Parathyroid adenoma (tissue), 2 donors: ENCODE measurements at regions not wholly inside any gene's neighbourhood (a gene's known extent, or its start where the extent isn't known, plus 50 kb on each side); places are given as distances from the start of the nearest gene placed in this dataset.
A peak's percentile ranks its signal among the peaks of the same experiment; 100 is the strongest.

Experiments used
- H2AFZ ChIP-seq: fragments of 300-600 bp; sonication (generic); one replicate; pipeline ENCODE4 v1.7.0; 2017; ENCODE audit warnings: antibody characterized with exemption, mild to moderate bottlenecking
- H3K27ac ChIP-seq: fragments of 300-600 bp; sonication (generic); one replicate; pipeline ENCODE4 v1.7.0; 2017
- H3K27me3 ChIP-seq: fragments of 300-600 bp; sonication (generic); one replicate; pipeline ENCODE4 v1.7.0; 2017; ENCODE audit warnings: low read length; ENCODE audit not compliant: control insufficient read depth, insufficient read depth
- H3K36me3 ChIP-seq: fragments of 300-600 bp; sonication (generic); one replicate; pipeline ENCODE4 v1.7.0; 2017; ENCODE audit warnings: low read length; ENCODE audit not compliant: control insufficient read depth, insufficient read depth
- H3K4me1 ChIP-seq: fragments of 300-600 bp; sonication (generic); one replicate; pipeline ENCODE4 v1.7.0; 2017; ENCODE audit warnings: control low read depth
- H3K4me2 ChIP-seq: fragments of 300-600 bp; sonication (generic); one replicate; pipeline ENCODE4 v1.7.0; 2017; ENCODE audit warnings: low read length
- H3K4me3 ChIP-seq: fragments of 300-600 bp; sonication (generic); one replicate; pipeline ENCODE4 v1.7.0; 2017; ENCODE audit warnings: low read depth, low read length
- H3K79me2 ChIP-seq: fragments of 300-600 bp; sonication (generic); one replicate; pipeline ENCODE4 v1.7.0; 2017; ENCODE audit warnings: control low read depth
- H3K9ac ChIP-seq: fragments of 300-600 bp; sonication (generic); one replicate; pipeline ENCODE4 v1.7.0; 2017; ENCODE audit warnings: mild to moderate bottlenecking
- H3K9me3 ChIP-seq: fragments of 300-600 bp; sonication (generic); one replicate; pipeline ENCODE4 v1.7.0; 2017; ENCODE audit warnings: low read length; ENCODE audit not compliant: control insufficient read depth
- TF ChIP-seq, protein P1 (sequence below): fragments of 300-600 bp; sonication (generic); IDR thresholded peaks from one replicate; pipeline ENCODE4 v1.7.0; 2017; ENCODE audit warnings: antibody characterized with exemption, mild to moderate bottlenecking
- donor health status: primary hyperparathyroidism.

DNA sequence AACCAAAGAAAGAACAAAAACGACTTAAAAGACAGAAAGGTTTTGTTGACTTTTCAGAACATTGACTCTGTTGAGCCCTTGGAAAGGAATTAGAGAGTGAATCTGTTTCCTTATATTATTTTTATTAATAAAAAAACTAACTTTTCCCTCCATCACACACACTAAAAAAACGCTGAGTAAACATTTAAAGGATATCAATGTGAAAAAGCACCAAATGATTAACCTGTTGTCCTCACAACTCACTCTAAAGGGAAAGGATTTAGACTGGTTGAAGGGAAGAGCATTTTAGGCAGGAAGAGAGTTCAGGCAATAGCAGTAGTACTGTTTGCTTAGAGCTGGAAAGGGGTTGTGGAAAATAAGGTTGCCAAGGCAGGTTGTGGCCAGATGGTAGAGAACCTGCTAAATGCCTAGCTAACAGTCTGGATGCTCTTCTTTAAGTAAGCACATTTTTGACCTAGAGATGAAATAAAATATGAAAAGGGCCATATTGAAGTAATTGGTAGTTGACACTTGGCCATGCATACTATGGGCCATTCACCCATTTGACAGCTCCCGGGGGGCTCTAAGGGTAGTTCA, 98.0 kb upstream of the NDP start:
- Histone ChIP-seq H3K9ac (no peak overlapping the region), H3K27me3 (no peaks in the 10 kb centered on the region), H3K36me3 (no peaks in the 10 kb centered on the region), H3K9me3 (no peaks in the 10 kb centered on the region), H2AFZ (no peak overlapping the region), H3K4me2 (no peak overlapping the region), H3K27ac (no peak overlapping the region), H3K4me1 (no peaks in the 10 kb centered on the region), H3K4me3 (no peak overlapping the region), H3K79me2 (no peaks in the 10 kb centered on the region)
- TF ChIP-seq, protein P1, sequence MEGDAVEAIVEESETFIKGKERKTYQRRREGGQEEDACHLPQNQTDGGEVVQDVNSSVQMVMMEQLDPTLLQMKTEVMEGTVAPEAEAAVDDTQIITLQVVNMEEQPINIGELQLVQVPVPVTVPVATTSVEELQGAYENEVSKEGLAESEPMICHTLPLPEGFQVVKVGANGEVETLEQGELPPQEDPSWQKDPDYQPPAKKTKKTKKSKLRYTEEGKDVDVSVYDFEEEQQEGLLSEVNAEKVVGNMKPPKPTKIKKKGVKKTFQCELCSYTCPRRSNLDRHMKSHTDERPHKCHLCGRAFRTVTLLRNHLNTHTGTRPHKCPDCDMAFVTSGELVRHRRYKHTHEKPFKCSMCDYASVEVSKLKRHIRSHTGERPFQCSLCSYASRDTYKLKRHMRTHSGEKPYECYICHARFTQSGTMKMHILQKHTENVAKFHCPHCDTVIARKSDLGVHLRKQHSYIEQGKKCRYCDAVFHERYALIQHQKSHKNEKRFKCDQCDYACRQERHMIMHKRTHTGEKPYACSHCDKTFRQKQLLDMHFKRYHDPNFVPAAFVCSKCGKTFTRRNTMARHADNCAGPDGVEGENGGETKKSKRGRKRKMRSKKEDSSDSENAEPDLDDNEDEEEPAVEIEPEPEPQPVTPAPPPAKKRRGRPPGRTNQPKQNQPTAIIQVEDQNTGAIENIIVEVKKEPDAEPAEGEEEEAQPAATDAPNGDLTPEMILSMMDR, result no peak

DNA sequence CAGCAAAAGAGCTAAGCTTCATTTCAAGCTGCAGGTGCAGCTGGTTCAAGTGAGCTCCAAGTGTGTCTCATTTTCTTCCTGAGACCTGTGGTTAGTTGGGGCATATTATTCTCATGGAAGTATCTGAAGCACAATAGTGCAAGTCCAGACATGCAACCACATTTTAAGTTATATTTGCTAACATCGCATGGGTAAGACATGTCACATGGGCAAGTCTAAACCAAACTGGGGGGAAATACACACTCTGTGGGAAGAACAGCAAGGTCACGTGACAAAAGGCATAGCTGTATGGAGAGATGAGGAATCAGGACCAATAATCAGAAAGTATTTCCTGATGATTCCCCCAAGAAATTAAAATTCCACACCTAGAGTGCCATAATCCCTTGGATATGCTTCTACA, 94.9 kb upstream of the NDP start:
- Histone ChIP-seq H3K27ac (no peak overlapping the region), H3K4me3 (no peak overlapping the region), H3K36me3 (no peaks in the 10 kb centered on the region), H3K4me1 (no peaks in the 10 kb centered on the region), H3K9ac (no peak overlapping the region), H3K9me3 (no peaks in the 10 kb centered on the region), H3K79me2 (no peaks in the 10 kb centered on the region), H3K27me3 (no peaks in the 10 kb centered on the region), H3K4me2 (no peak overlapping the region), H2AFZ (no peak overlapping the region)
- TF ChIP-seq, protein P1, result no peak

DNA sequence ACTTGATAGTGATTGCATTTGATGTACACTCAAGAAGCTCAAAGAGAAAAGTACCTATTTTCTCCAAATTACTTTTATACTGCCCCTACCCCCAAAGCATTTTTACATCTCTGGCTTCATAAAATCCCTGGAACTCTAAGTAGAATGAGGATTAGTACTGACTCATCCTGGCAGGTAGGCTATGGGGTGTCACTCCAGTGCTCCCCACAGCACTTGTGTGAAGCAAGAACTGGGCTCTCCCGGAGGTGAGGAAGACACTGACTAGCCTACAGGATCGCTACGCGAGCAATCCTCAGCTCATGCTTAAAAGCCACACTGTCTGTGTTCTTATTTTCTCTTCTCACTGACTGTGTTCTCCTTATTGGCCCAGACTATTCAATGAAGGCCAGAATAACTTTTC, 90.4 kb upstream of the NDP start:
- no peak overlapping the region for H2AFZ ChIP-seq
- H3K4me1 ChIP-seq, result peaks cover 7% of the 10 kb centered on the region
- H3K27me3 ChIP-seq, result no peaks in the 10 kb centered on the region
- TF ChIP-seq, protein P1, result no peak
- H3K4me3 ChIP-seq, result no peak overlapping the region
- no peaks in the 10 kb centered on the region for H3K79me2 ChIP-seq
- H3K27ac ChIP-seq, result no peak overlapping the region
- no peaks in the 10 kb centered on the region for H3K36me3 ChIP-seq
- no peaks in the 10 kb centered on the region for H3K9me3 ChIP-seq
- H3K9ac ChIP-seq, result no peak overlapping the region
- H3K4me2 ChIP-seq, result no peak overlapping the region

DNA sequence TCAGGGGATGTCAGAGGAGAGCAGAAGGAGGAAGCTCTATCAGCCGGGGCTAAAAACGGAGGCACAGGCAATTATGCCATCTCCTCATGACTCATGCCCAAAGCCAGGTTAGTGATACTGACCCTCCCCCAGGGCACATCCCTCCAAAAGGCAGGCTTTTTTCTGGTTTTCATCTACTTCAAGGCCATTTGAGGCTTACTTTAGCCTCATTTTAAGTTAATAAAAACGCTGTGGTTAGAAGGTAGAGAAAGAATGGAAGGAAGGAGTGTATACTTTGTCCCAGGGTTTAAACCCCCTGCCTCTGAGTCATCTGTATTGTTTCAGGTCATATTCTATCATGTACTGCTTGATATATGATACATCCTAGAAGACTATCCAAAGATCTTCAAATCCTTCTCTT, 89.7 kb upstream of the NDP start:
- no peak overlapping the region for H3K27ac ChIP-seq
- no peaks in the 10 kb centered on the region for H3K36me3 ChIP-seq
- no peak overlapping the region for H3K4me2 ChIP-seq
- H3K27me3 ChIP-seq, result no peaks in the 10 kb centered on the region
- no peak overlapping the region for H2AFZ ChIP-seq
- H3K4me3 ChIP-seq, result no peak overlapping the region
- peaks cover 7% of the 10 kb centered on the region for H3K4me1 ChIP-seq
- no peaks in the 10 kb centered on the region for H3K79me2 ChIP-seq
- TF ChIP-seq, protein P1, result no peak
- no peak overlapping the region for H3K9ac ChIP-seq
- H3K9me3 ChIP-seq, result no peaks in the 10 kb centered on the region

DNA sequence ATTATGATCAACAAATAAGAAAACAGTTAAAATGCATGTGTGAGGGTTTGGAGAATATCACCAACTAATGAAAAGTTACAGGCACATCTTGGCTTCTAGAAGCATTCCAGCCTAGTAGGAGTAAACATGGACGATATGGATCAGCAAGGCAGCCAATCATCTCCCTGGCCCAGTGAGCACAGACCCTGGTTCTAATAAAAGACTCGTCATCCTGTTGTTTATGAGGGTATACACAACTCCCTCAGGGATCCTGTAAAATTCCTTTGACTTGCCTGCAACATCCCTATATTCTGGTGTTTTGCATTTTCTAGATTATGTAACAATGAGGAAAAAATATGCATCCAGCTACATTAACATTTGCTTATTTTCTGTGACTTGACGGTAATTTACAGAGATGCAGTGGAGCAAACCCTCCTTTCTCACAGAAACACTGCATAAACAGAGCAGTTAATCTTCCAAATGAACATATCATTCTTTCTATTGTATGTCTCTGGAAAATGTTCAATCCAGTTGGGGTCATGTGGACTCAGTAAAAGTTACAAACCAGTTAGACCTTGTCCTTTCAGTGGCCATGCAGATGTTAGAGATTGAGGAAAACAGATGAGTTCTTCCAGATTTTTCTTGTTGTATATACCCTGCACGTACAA, 88.9 kb upstream of the NDP start:
- H3K27me3 ChIP-seq, result no peaks in the 10 kb centered on the region
- H3K27ac ChIP-seq, result no peak overlapping the region
- no peak overlapping the region for H3K9ac ChIP-seq
- H3K4me3 ChIP-seq, result no peak overlapping the region
- no peaks in the 10 kb centered on the region for H3K36me3 ChIP-seq
- H3K79me2 ChIP-seq, result no peaks in the 10 kb centered on the region
- TF ChIP-seq, protein P1, result no peak
- H3K4me2 ChIP-seq, result no peak overlapping the region
- H2AFZ ChIP-seq, result peak overlapping the region; percentile 28
- H3K4me1 ChIP-seq, result peaks cover 7% of the 10 kb centered on the region
- no peaks in the 10 kb centered on the region for H3K9me3 ChIP-seq
